MCF 10A (cell line): ENCODE measurements at regions not wholly inside any gene's neighbourhood (a gene's known extent, or its start where the extent isn't known, plus 50 kb on each side); places are given as distances from the start of the nearest gene placed in this dataset.
A peak's percentile ranks its signal among the peaks of the same experiment; 100 is the strongest.
"Not testable (repeated sequence)": the region's sequence is repeated elsewhere in the genome, so short reads cannot be mapped to it uniquely, and the experiment has no call there.

Experiments used
- BruUV-seq: library from RNA; stranded (reverse); fragments of 400-500 nt; replicated peaks from 2 replicates; lab custom pipeline; 2021; lab: Mats Ljungman, UMichigan
- CTCF ChIA-PET: fragments of 300-600 bp; sonication (Branson Sonifier 250); formaldehyde crosslinking; extraction: SDS; loops from one replicate; lab custom pipeline; 2021; ENCODE audit warnings: antibody characterized with exemption, inconsistent platforms; lab: Yijun Ruan, JAX
- POLR2A ChIA-PET: fragments of 300-600, 350-650 bp; sonication (Branson Sonifier 250); formaldehyde crosslinking; extraction: SDS; loops from one replicate; lab custom pipeline; 2020; ENCODE audit warnings: antibody characterized with exemption, inconsistent platforms; lab: Yijun Ruan, JAX
- DNase-seq: peaks from one replicate; pipeline ENCODE4 v3.0.0-alpha.2; 2018; ENCODE audit not compliant: unreplicated experiment
- H3K27ac Mint-ChIP-seq: one replicate; pipeline ENCODE4 v1.8.0; 2022; ENCODE audit warnings: mild to moderate bottlenecking, low read depth, mixed read lengths; ENCODE audit not compliant: unreplicated experiment
- H3K27me3 Mint-ChIP-seq: one replicate; pipeline ENCODE4 v1.8.0; 2022; ENCODE audit warnings: mixed read lengths; ENCODE audit not compliant: insufficient read depth, unreplicated experiment
- H3K36me3 Mint-ChIP-seq: one replicate; pipeline ENCODE4 v1.8.0; 2022; ENCODE audit warnings: mild to moderate bottlenecking, moderate library complexity, mixed read lengths; ENCODE audit not compliant: insufficient read depth, unreplicated experiment
- H3K4me1 Mint-ChIP-seq: one replicate; pipeline ENCODE4 v1.8.0; 2022; ENCODE audit warnings: mixed read lengths; ENCODE audit not compliant: insufficient read depth, unreplicated experiment
- H3K4me3 Mint-ChIP-seq: one replicate; pipeline ENCODE4 v1.8.0; 2022; ENCODE audit warnings: mild to moderate bottlenecking, moderate library complexity, mixed read lengths; ENCODE audit not compliant: unreplicated experiment
- H3K9me3 Mint-ChIP-seq: one replicate; pipeline ENCODE4 v1.8.0; 2022; ENCODE audit warnings: mixed read lengths; ENCODE audit not compliant: unreplicated experiment
- intact Hi-C: fragments of 100-400 bp; cut with micrococcal nuclease; formaldehyde crosslinking; loops from 2 replicates; pipeline ENCODE4 v1.14.1; 2022
- TF ChIP-seq, protein P1 (sequence below): fragments of 200-600 bp; IDR thresholded peaks from one replicate; pipeline ENCODE4 v1.8.0; 2022; ENCODE audit warnings: antibody characterized with exemption, mild to moderate bottlenecking; ENCODE audit not compliant: unreplicated experiment

DNA sequence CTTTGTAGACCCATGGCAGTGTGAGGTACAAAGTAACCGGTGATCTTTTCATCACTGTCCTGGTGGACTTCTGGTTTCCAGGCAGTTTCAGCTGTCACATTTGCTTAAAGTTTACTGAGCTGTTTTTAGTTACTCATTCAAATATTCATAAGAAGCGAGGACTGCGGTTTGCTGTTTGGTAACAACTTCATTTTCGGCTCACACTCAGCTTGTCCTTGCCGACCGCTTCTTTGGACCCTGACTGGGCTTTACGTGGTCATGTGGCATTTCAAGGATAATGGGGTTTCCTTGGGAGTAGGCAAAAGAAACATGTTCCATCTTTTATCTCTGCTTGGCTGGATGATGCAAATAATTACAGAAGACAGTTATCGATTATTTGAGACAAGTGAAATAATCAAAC is 350.7 kb downstream of the PAX3 start:
- CTCF ChIA-PET = no interaction called here
- POLR2A ChIA-PET = no interaction called here
- intact Hi-C loops = no loop called here
- H3K4me1 Mint-ChIP-seq = peaks cover 12% of the 10 kb centered on the region
- H3K36me3 Mint-ChIP-seq = no peaks in the 10 kb centered on the region
- TF ChIP-seq, protein P1, sequence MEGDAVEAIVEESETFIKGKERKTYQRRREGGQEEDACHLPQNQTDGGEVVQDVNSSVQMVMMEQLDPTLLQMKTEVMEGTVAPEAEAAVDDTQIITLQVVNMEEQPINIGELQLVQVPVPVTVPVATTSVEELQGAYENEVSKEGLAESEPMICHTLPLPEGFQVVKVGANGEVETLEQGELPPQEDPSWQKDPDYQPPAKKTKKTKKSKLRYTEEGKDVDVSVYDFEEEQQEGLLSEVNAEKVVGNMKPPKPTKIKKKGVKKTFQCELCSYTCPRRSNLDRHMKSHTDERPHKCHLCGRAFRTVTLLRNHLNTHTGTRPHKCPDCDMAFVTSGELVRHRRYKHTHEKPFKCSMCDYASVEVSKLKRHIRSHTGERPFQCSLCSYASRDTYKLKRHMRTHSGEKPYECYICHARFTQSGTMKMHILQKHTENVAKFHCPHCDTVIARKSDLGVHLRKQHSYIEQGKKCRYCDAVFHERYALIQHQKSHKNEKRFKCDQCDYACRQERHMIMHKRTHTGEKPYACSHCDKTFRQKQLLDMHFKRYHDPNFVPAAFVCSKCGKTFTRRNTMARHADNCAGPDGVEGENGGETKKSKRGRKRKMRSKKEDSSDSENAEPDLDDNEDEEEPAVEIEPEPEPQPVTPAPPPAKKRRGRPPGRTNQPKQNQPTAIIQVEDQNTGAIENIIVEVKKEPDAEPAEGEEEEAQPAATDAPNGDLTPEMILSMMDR = no peak
- H3K4me3 Mint-ChIP-seq = no peak overlapping the region
- DNase-seq = no peak
- no TSS peak for BruUV-seq
- no peaks in the 10 kb centered on the region for H3K27me3 Mint-ChIP-seq
- H3K27ac Mint-ChIP-seq = no peak overlapping the region
- H3K9me3 Mint-ChIP-seq = peaks cover 6% of the 10 kb centered on the region

DNA sequence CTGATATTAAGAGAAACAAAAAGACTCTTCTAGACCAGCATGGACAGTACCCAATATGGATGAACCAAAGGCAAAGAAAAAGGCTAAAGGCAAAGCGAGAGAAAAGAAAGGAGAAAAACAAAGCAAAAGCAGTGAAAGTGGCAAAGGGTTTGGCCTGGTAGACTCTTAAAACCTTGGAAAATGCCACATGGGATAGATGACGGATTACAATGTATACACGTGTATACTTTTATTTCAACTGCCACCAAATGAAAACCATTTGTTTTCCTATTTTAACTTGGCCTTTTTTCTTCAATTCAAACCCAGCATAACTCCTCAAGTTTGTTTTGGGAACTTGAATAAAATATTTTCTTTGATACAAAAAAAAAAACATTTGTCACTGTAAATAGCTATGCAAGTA is 354.3 kb downstream of the PAX3 start:
- DNase-seq, BruUV-seq, POLR2A ChIA-PET, H3K27me3 Mint-ChIP-seq, H3K4me3 Mint-ChIP-seq, H3K36me3 Mint-ChIP-seq, intact Hi-C loops, CTCF ChIA-PET: not testable (repeated sequence)
- H3K4me1 Mint-ChIP-seq = peaks cover 33% of the 10 kb centered on the region
- peaks cover 12% of the 10 kb centered on the region for H3K9me3 Mint-ChIP-seq
- peak overlapping the region; percentile 95 for H3K27ac Mint-ChIP-seq

DNA sequence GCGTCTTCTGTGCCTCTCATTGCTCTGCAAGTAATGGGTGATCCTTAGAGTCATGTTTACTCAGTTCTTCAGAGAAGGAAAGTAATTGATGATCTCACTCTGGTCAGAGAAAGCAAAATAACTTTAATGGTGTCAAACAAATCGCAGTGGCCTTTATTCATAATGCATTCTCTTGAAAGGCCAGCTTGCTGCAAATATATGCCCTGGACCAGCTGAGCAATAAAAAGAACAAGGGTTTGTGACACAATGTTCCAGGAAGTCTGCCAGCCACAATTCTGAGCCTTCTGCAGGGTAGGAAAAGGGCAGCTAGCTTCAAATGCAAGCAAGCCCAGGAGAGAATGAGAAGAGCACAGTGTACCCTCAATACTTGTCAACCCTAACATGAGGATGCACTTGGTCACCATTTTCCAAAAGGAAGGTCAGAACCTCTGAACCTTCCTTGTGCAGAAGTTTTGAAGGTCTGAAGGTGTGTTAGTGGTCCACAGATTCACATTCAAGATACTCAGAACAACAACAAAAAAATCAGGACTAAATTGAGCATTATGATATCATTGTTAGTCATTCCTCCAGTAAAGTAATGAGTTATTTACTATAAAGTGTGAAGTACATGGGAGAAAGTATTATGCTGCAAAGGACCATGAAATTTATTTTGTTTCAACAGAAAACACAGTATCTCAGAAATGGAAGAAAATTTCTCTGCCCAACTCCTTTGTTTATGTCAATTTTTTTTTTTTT is 355.6 kb downstream of the PAX3 start:
- BruUV-seq = no TSS peak
- intact Hi-C loops = no loop called here
- Mint-ChIP-seq H3K9me3 (peaks cover 12% of the 10 kb centered on the region), H3K4me3 (peak overlapping the region; percentile 36), H3K27ac (peak overlapping the region; percentile 95), H3K4me1 (peaks cover 33% of the 10 kb centered on the region), H3K27me3 (no peaks in the 10 kb centered on the region), H3K36me3 (no peaks in the 10 kb centered on the region)
- DNase-seq = peak; percentile 79
- TF ChIP-seq, protein P1 = no peak
- POLR2A ChIA-PET = interaction anchor here (0.7 to 2.0 kb wide), 4 partner anchors 10 to 347 kb away, joined by 3 to 6 read pairs (median 5); no protein-coding TSS in a partner anchor
- CTCF ChIA-PET = no interaction called here

DNA sequence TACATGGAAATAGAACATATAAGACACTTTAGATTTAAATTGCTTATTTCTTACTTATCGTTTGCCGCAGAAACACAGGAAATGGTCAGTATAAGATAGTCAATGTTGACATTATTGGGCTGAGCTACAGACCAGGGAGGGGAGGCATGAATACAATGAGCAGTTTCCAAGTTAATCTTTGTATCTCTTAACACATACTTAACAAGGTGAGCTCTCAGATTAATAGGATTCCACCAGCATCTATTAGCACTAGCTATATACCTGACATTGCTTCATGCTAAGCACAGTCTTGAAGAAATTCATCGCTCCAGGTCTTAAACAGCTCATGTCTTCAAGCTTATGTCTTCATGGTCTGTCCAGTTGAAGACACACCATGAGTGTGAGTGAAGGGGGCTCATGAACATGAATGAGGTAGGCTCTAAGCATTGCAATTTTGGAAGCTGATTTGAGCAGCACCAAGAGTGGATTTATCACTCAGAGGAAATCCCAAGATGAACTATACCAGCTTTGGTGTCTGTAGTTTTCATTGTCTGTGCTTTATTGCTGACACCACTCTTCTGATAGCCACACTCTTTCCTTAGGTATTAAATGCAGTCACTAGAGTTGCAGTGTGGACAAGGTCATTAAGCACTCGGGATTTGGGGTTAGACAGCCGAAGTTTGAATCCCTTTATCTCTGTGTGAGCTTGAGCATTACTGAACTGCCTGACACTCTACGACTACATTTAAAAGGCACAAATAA is 359.3 kb upstream of the EPHA4 start:
- TF ChIP-seq, protein P1 = no peak
- CTCF ChIA-PET = interaction anchor here (1.2 kb wide), 1 partner anchor 9 kb away, joined by 3 read pairs; no protein-coding TSS in a partner anchor

More for the DNA sequence above, 359.3 kb upstream of the EPHA4 start:
- intact Hi-C loops = no loop called here
- H3K9me3 Mint-ChIP-seq = no peaks in the 10 kb centered on the region
- H3K27me3 Mint-ChIP-seq = no peaks in the 10 kb centered on the region
- H3K27ac Mint-ChIP-seq = no peak overlapping the region
- no peak for DNase-seq
- POLR2A ChIA-PET = interaction anchor here (0.7 kb wide), 1 partner anchor 12 kb away, joined by 5 read pairs; no protein-coding TSS in a partner anchor
- H3K36me3 Mint-ChIP-seq = no peaks in the 10 kb centered on the region
- no TSS peak for BruUV-seq
- H3K4me1 Mint-ChIP-seq = peaks cover 8% of the 10 kb centered on the region
- no peak overlapping the region for H3K4me3 Mint-ChIP-seq
